GM12878 (cell line): ENCODE measurements at regions not wholly inside any gene's neighbourhood (a gene's known extent, or its start where the extent isn't known, plus 50 kb on each side); places are given as distances from the start of the nearest gene placed in this dataset.

Source experiments
- ATAC-seq: fragments of 200-7000 bp; cut with Tn5 transposase; 3 replicates; pipeline ENCODE4 v1.9.1; 2020; ENCODE audit warnings: mild to moderate bottlenecking, moderate library complexity
- BruUV-seq: library from RNA; stranded (reverse); fragments of 400-500 nt; replicated peaks from 2 replicates; lab custom pipeline; 2021; lab: Mats Ljungman, UMichigan
- CTCF ChIA-PET: fragments of 300-600 bp; sonication (Branson Sonifier 250); formaldehyde crosslinking; extraction: SDS; loops from one replicate; lab custom pipeline; 2021; ENCODE audit warnings: inconsistent platforms; lab: Yijun Ruan, JAX
- POLR2A ChIA-PET: fragments of 350-600 bp; formaldehyde crosslinking; extraction: SDS; loops from one replicate; lab custom pipeline; 2021; ENCODE audit warnings: inconsistent platforms; lab: Charles Lee
- RAD21 ChIA-PET: fragments of 300-600 bp; sonication (Branson Sonifier 250); formaldehyde crosslinking; loops from one replicate; lab custom pipeline; 2023; ENCODE audit warnings: antibody characterized with exemption; ENCODE audit not compliant: unreplicated experiment; lab: Charles Lee
- SMC1A ChIA-PET: fragments of 300-600 bp; sonication (Branson Sonifier 250); formaldehyde crosslinking; loops from one replicate; lab custom pipeline; 2023; ENCODE audit not compliant: unreplicated experiment, uncharacterized antibody; lab: Charles Lee
- DNase-seq: peaks from one replicate; pipeline ENCODE4 v3.0.0-alpha.2; 2011; ENCODE audit warnings: low read depth, low spot score
- FAIRE-seq: peaks from 3 replicates; lab custom pipeline; 2011; peaks lifted over from hg19 to GRCh38; lab: Jason Lieb, UNC
- H2AFZ ChIP-seq: 2 replicates; pipeline ENCODE4 v1.6.0; 2011; ENCODE audit warnings: low read depth, low read length, control low read depth; ENCODE audit not compliant: control insufficient read depth
- H3K27ac ChIP-seq: 2 replicates; pipeline ENCODE4 v1.5.1; 2011; ENCODE audit warnings: control low read depth; ENCODE audit not compliant: control insufficient read depth, insufficient read depth
- H3K27me3 ChIP-seq, 2 experiments: replicated peaks in 1 of 2; 2 replicates each; pipeline versions ENCODE4 v1.6.0 to v1.6.1; 2011; ENCODE audit warnings: low read length in 1 of 2; ENCODE audit not compliant: control insufficient read depth in 2 of 2, insufficient read depth in 2 of 2
- H3K36me3 ChIP-seq, 2 experiments: 2 replicates each; pipeline ENCODE4 v1.5.1; 2011; ENCODE audit warnings: low read length in 1 of 2; ENCODE audit not compliant: control insufficient read depth in 2 of 2, insufficient read depth in 2 of 2
- H3K4me1 ChIP-seq: 2 replicates; pipeline ENCODE4 v1.6.1; 2011; ENCODE audit warnings: mild to moderate bottlenecking, low read length, moderate library complexity, mixed read lengths; ENCODE audit not compliant: control insufficient read depth, insufficient read depth
- H3K4me2 ChIP-seq: 2 replicates; pipeline ENCODE4 v1.6.0; 2011; ENCODE audit warnings: control low read depth; ENCODE audit not compliant: control insufficient read depth, insufficient read depth
- H3K4me3 ChIP-seq: fragments of 200-600 bp; sonication (generic); 2 replicates; pipeline ENCODE4 v1.5.1; 2016
- H3K79me2 ChIP-seq: 2 replicates; pipeline ENCODE4 v1.6.0; 2011; ENCODE audit warnings: low read length; ENCODE audit not compliant: control insufficient read depth, insufficient read depth
- H3K9ac ChIP-seq: 2 replicates; pipeline ENCODE4 v1.8.0; 2011; ENCODE audit warnings: low read length, control low read depth, mixed read lengths; ENCODE audit not compliant: control insufficient read depth, insufficient read depth
- H3K9me3 ChIP-seq: replicated peaks from 3 replicates; pipeline ENCODE4 v1.5.1; 2011; ENCODE audit warnings: mild to moderate bottlenecking, low read length; ENCODE audit not compliant: control insufficient read depth, insufficient read depth
- H4K20me1 ChIP-seq: 2 replicates; pipeline ENCODE4 v1.6.0; 2011; ENCODE audit not compliant: control insufficient read depth, insufficient read depth
- ATF3 ChIP-seq: IDR thresholded peaks from 2 replicates; pipeline ENCODE4 v1.6.1; 2011; ENCODE audit warnings: low read depth, mild to moderate bottlenecking, low read length, moderate library complexity, borderline replicate concordance; ENCODE audit errors: extremely low read depth
- BACH1 ChIP-seq: fragments of 450-650 bp; IDR thresholded peaks from 2 replicates; pipeline ENCODE4 v1.6.1; 2017; ENCODE audit warnings: mild to moderate bottlenecking, borderline replicate concordance
- CBFB ChIP-seq: IDR thresholded peaks from 2 replicates; pipeline ENCODE4 v1.6.1; 2016; ENCODE audit warnings: antibody characterized with exemption, low read depth
- CBX3 ChIP-seq: fragments of 200-600 bp; sonication (generic); IDR thresholded peaks from 2 replicates; pipeline ENCODE4 v1.6.1; 2016; ENCODE audit warnings: low read depth, borderline replicate concordance
- CHD1 ChIP-seq: IDR thresholded peaks from 2 replicates; pipeline ENCODE4 v1.6.1; 2012; ENCODE audit warnings: low read depth, low read length, improper control_type of control experiment
- CUX1 ChIP-seq: IDR thresholded peaks from 2 replicates; pipeline ENCODE4 v1.6.1; 2012; ENCODE audit warnings: improper control_type of control experiment, low read depth, low read length; ENCODE audit not compliant: insufficient replicate concordance
- EZH2 ChIP-seq: IDR thresholded peaks from 2 replicates; pipeline ENCODE4 v1.6.1; 2012; ENCODE audit warnings: low read depth, mild to moderate bottlenecking, control low read depth, inconsistent platforms, low read length, borderline replicate concordance; ENCODE audit not compliant: control insufficient read depth
- FOXM1 ChIP-seq: IDR thresholded peaks from 2 replicates; pipeline ENCODE4 v1.6.1; 2012; ENCODE audit warnings: low read depth, mild to moderate bottlenecking, inconsistent platforms, low read length, moderate library complexity
- IKZF1 ChIP-seq: fragments of 450-650 bp; conservative IDR thresholded peaks from 2 replicates; pipeline ENCODE4 v1.6.1; 2017; ENCODE audit warnings: antibody characterized with exemption, mild to moderate bottlenecking
- NFYB ChIP-seq: IDR thresholded peaks from 2 replicates; pipeline ENCODE4 v1.6.1; 2011; ENCODE audit warnings: low read depth, mild to moderate bottlenecking, low read length, improper control_type of control experiment, moderate library complexity; ENCODE audit not compliant: insufficient read depth
- NR2C1 ChIP-seq: fragments of 450-650 bp; IDR thresholded peaks from 2 replicates; pipeline ENCODE4 v1.6.1; 2017; ENCODE audit warnings: antibody characterized with exemption, mild to moderate bottlenecking, moderate library complexity
- RUNX3 ChIP-seq: IDR thresholded peaks from 2 replicates; pipeline ENCODE4 v1.6.1; 2012; ENCODE audit warnings: low read length, inconsistent platforms
- SKIL ChIP-seq: fragments of 450-650 bp; IDR thresholded peaks from 2 replicates; pipeline ENCODE4 v1.6.1; 2017; ENCODE audit warnings: mild to moderate bottlenecking, low read depth, inconsistent platforms; ENCODE audit not compliant: poor library complexity, severe bottlenecking
- SREBF1 ChIP-seq: IDR thresholded peaks from 2 replicates; pipeline ENCODE4 v1.6.1; 2012; ENCODE audit warnings: mild to moderate bottlenecking, low read length
- SUPT20H ChIP-seq: IDR thresholded peaks from 2 replicates; pipeline ENCODE4 v1.6.1; 2011; ENCODE audit warnings: low read depth, mild to moderate bottlenecking, low read length, moderate library complexity, borderline replicate concordance; ENCODE audit not compliant: control insufficient read depth
- WGBS: methylation state at CpG from one replicate; pipeline ENCODE4 v1.1.6; 2016; ENCODE audit warnings: low lambda C conversion rate; ENCODE audit not compliant: insufficient replicate concordance, insufficient coverage; ENCODE audit errors: missing lambda C conversion rate; 5-methylcytosine and 5-hydroxymethylcytosine counted together
- in situ Hi-C: fragments of 300-500 bp; cut with MboI; formaldehyde crosslinking; loops from 9 replicates; pipeline ENCODE4 v1.14.3; 2018; ENCODE audit warnings: mixed read lengths
- intact Hi-C: fragments of 100-400 bp; cut with micrococcal nuclease; formaldehyde crosslinking; loops from one replicate; pipeline ENCODE4 v1.14.2; 2022; ENCODE audit not compliant: unreplicated experiment

- Histone ChIP-seq H3K4me1 (no peaks in the 10 kb centered on the region), H3K9me3 (no peaks in the 10 kb centered on the region; the same call in 2 of the 3 replicates), H2AFZ (no peak overlapping the region), H3K27me3 (no peaks in the 10 kb centered on the region), H3K9ac (no peak overlapping the region), H3K79me2 (no peaks in the 10 kb centered on the region), H3K36me3 (no peaks in the 10 kb centered on the region), H3K4me2 (no peak overlapping the region), H3K4me3 (no peak overlapping the region), H4K20me1 (no peaks in the 10 kb centered on the region), H3K27ac (no peak overlapping the region)
- in situ Hi-C loops = no loop called here
- WGBS = 46% methylated on average over 5 of the region's 5 CpGs
- intact Hi-C loops = no loop called here
- no peak for ATAC-seq
- no TSS peak for BruUV-seq
- CTCF ChIA-PET = no interaction called here
- POLR2A ChIA-PET = no interaction called here
- RAD21 ChIA-PET = no interaction called here
- no peak for FAIRE-seq
- no peak for DNase-seq
- SMC1A ChIA-PET = no interaction called here
- TF ChIP-seq BACH1 = no peak
- TF ChIP-seq NR2C1 = no peak
- TF ChIP-seq SKIL = no peak
- no peak for TF ChIP-seq CUX1
- no peak for TF ChIP-seq SREBF1
- TF ChIP-seq IKZF1 = no peak
- no peak for TF ChIP-seq SUPT20H
- TF ChIP-seq RUNX3 = no peak
- TF ChIP-seq CBX3 = no peak
- no peak for TF ChIP-seq CHD1
- TF ChIP-seq FOXM1 = no peak
- no peak for TF ChIP-seq NFYB
- no peak for TF ChIP-seq CBFB
- no peak for TF ChIP-seq ATF3
- TF ChIP-seq EZH2 = no peak
Measured at GRCh38 chr10:108639010-108639409, 1284.3 kb downstream of the XPNPEP1 start.
